Mesodermal cell (in vitro differentiated cells): ENCODE measurements at regions not wholly inside any gene's neighbourhood (a gene's known extent, or its start where the extent isn't known, plus 50 kb on each side); places are given as distances from the start of the nearest gene placed in this dataset.

Experiments used
- H3K27ac ChIP-seq: 2 replicates; pipeline ENCODE4 v1.7.0; 2013; ENCODE audit warnings: mild to moderate bottlenecking, low read depth, low read length, moderate library complexity; ENCODE audit not compliant: severe bottlenecking
- H3K36me3 ChIP-seq: 2 replicates; pipeline ENCODE4 v1.7.1; 2013; ENCODE audit warnings: mild to moderate bottlenecking, low read length, moderate library complexity; ENCODE audit not compliant: control insufficient read depth, insufficient read depth
- H3K4me1 ChIP-seq: one replicate; pipeline ENCODE4 v1.7.1; 2013; ENCODE audit warnings: mild to moderate bottlenecking, low read length; ENCODE audit not compliant: insufficient read depth, control insufficient read depth, poor library complexity, severe bottlenecking
- H3K4me3 ChIP-seq: 2 replicates; pipeline ENCODE4 v1.7.0; 2013; ENCODE audit warnings: low read length, control low read depth, mild to moderate bottlenecking; ENCODE audit not compliant: insufficient read depth, poor library complexity, severe bottlenecking; ENCODE audit errors: extremely low read depth
- H3K9me3 ChIP-seq: 2 replicates; pipeline ENCODE4 v1.7.1; 2013; ENCODE audit warnings: mild to moderate bottlenecking, low read length, moderate library complexity; ENCODE audit not compliant: control insufficient read depth
- WGBS, 2 experiments: methylation state at CpG; one replicate each; pipeline ENCODE4 v1.1.5; 2013; ENCODE audit warnings: missing lambda C conversion rate in 2 of 2; ENCODE audit not compliant: insufficient coverage in 2 of 2; 5-methylcytosine and 5-hydroxymethylcytosine counted together

GRCh38 chr9:108416324-108416723 is 439.5 kb downstream of the ACTL7B start:
- no CpG with 5 or more reads among the region's 2 CpGs for WGBS, 2 experiments
- no peaks in the 10 kb centered on the region for H3K9me3 ChIP-seq
- H3K4me1 ChIP-seq = no peaks in the 10 kb centered on the region
- H3K36me3 ChIP-seq = no peaks in the 10 kb centered on the region
- no peak overlapping the region for H3K27ac ChIP-seq
- no peak overlapping the region for H3K4me3 ChIP-seq

GRCh38 chr9:108413809-108414208 is 442.0 kb downstream of the ACTL7B start:
- Histone ChIP-seq H3K4me1 (no peaks in the 10 kb centered on the region), H3K27ac (no peak overlapping the region), H3K4me3 (no peak overlapping the region), H3K9me3 (no peaks in the 10 kb centered on the region), H3K36me3 (no peaks in the 10 kb centered on the region)
- WGBS, 2 experiments = 86 to 89% methylated on average over 2 of the region's 2 CpGs

GRCh38 chr9:108412755-108413154 is 443.0 kb downstream of the ACTL7B start:
- 50 to 100% methylated on average over 1 of the region's 4 CpGs for WGBS, 2 experiments
- H3K4me1 ChIP-seq = no peaks in the 10 kb centered on the region
- H3K4me3 ChIP-seq = no peak overlapping the region
- H3K27ac ChIP-seq = no peak overlapping the region
- H3K9me3 ChIP-seq = no peaks in the 10 kb centered on the region
- no peaks in the 10 kb centered on the region for H3K36me3 ChIP-seq

- Histone ChIP-seq H3K27ac (no peak overlapping the region), H3K9me3 (no peaks in the 10 kb centered on the region), H3K4me1 (no peaks in the 10 kb centered on the region), H3K4me3 (no peak overlapping the region), H3K36me3 (no peaks in the 10 kb centered on the region)
- 90 to 100% methylated on average over 1 of the region's 1 CpG for WGBS, 2 experiments
Measured at GRCh38 chr9:108411632-108412031, 444.2 kb downstream of the ACTL7B start.

- Histone ChIP-seq H3K4me1 (no peaks in the 10 kb centered on the region), H3K27ac (no peak overlapping the region), H3K9me3 (no peaks in the 10 kb centered on the region), H3K36me3 (no peaks in the 10 kb centered on the region), H3K4me3 (no peak overlapping the region)
- WGBS, 2 experiments = no CpG with 5 or more reads among the region's 1 CpG
Measured at GRCh38 chr9:108410161-108410560, 445.6 kb downstream of the ACTL7B start.

- no peak overlapping the region for H3K4me3 ChIP-seq
Measured at GRCh38 chr9:108400297-108400696, 455.5 kb downstream of the ACTL7B start.

GRCh38 chr9:108399851-108400250 is 455.9 kb downstream of the ACTL7B start:
- no peak overlapping the region for H3K27ac ChIP-seq
- no peaks in the 10 kb centered on the region for H3K36me3 ChIP-seq
- H3K9me3 ChIP-seq = peaks cover 3% of the 10 kb centered on the region
- WGBS, 2 experiments = no CpG with 5 or more reads among the region's 2 CpGs
- H3K4me1 ChIP-seq = no peaks in the 10 kb centered on the region
- no peak overlapping the region for H3K4me3 ChIP-seq

More at GRCh38 chr9:108400297-108400696, 455.5 kb downstream of the ACTL7B start:
- no peaks in the 10 kb centered on the region for H3K4me1 ChIP-seq
- H3K36me3 ChIP-seq = no peaks in the 10 kb centered on the region
- peaks cover 3% of the 10 kb centered on the region for H3K9me3 ChIP-seq
- H3K27ac ChIP-seq = no peak overlapping the region

- Histone ChIP-seq H3K9me3 (peaks cover 3% of the 10 kb centered on the region), H3K4me1 (no peaks in the 10 kb centered on the region), H3K4me3 (no peak overlapping the region), H3K27ac (no peak overlapping the region), H3K36me3 (no peaks in the 10 kb centered on the region)
Measured at GRCh38 chr9:108397286-108397685, 458.5 kb downstream of the ACTL7B start.

GRCh38 chr9:108396611-108397010 is 459.2 kb downstream of the ACTL7B start:
- Histone ChIP-seq H3K4me1 (no peaks in the 10 kb centered on the region), H3K36me3 (no peaks in the 10 kb centered on the region), H3K9me3 (peaks cover 3% of the 10 kb centered on the region), H3K27ac (no peak overlapping the region), H3K4me3 (no peak overlapping the region)

- H3K9me3 ChIP-seq = peaks cover 3% of the 10 kb centered on the region
- H3K36me3 ChIP-seq = no peaks in the 10 kb centered on the region
- 86 to 87% methylated on average over 2 of the region's 4 CpGs for WGBS, 2 experiments
- no peaks in the 10 kb centered on the region for H3K4me1 ChIP-seq
- no peak overlapping the region for H3K27ac ChIP-seq
- no peak overlapping the region for H3K4me3 ChIP-seq
Measured at GRCh38 chr9:108396193-108396592, 459.6 kb downstream of the ACTL7B start.

GRCh38 chr9:108395421-108395820 is 460.4 kb downstream of the ACTL7B start:
- WGBS, 2 experiments = 96 to 100% methylated on average over 1 to 4 of the region's 4 CpGs
- Histone ChIP-seq H3K9me3 (peaks cover 3% of the 10 kb centered on the region), H3K4me1 (no peaks in the 10 kb centered on the region), H3K4me3 (no peak overlapping the region), H3K36me3 (no peaks in the 10 kb centered on the region), H3K27ac (no peak overlapping the region)

- Histone ChIP-seq H3K36me3 (no peaks in the 10 kb centered on the region), H3K4me3 (no peak overlapping the region), H3K4me1 (no peaks in the 10 kb centered on the region), H3K27ac (no peak overlapping the region), H3K9me3 (peaks cover 3% of the 10 kb centered on the region)
- 90 to 91% methylated on average over 8 to 13 of the region's 13 CpGs for WGBS, 2 experiments
Measured at GRCh38 chr9:108394726-108395125, 461.1 kb downstream of the ACTL7B start.
